T-helper 2 cell (primary cell): ENCODE measurements at regions not wholly inside any gene's neighbourhood (a gene's known extent, or its start where the extent isn't known, plus 50 kb on each side); places are given as distances from the start of the nearest gene placed in this dataset.

Source experiments
- DNase-seq, 5 experiments: peaks; one replicate each; pipeline versions ENCODE4 v3.0.0 to v3.0.0-alpha.2; 2012 to 2022

DNA sequence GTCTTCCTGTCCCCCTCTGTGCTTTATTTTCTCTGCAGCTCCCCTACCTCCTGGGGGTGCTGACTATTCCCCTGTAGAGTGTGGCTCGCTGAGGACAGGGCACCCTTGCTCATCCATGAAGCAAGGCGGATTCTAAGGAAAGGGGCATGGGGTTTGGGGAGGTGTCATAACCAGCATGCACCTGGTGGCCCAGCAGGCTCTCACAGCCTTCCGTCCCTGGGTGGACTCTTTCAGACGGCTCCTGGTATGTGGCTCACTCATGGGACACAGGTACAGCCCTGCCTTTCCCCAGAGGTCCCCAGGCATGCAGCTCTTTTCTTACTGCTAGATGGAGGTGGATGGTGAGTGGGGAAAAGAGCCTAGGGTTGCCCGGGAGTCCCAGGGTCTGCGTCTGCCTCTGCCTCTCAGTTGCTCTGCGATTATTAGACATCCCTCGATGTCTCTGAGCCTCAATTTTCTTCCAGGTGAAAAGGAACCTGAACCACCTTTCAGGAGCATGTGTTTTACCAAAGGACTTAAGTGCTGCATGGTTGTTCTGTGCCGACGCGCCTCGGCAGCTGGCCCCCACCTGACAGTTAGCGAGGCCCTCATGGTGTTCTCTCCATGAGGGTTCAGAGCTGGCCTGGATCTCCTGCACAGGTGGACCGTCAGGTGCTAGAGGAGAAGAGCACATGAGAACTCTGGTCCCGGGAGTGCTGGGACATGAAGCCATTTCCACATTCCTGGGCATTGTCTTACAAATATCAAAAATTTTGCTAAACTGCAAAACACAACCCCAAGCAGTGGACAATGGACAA is 172.5 kb upstream of the SHH start:
- no peak for DNase-seq

DNA sequence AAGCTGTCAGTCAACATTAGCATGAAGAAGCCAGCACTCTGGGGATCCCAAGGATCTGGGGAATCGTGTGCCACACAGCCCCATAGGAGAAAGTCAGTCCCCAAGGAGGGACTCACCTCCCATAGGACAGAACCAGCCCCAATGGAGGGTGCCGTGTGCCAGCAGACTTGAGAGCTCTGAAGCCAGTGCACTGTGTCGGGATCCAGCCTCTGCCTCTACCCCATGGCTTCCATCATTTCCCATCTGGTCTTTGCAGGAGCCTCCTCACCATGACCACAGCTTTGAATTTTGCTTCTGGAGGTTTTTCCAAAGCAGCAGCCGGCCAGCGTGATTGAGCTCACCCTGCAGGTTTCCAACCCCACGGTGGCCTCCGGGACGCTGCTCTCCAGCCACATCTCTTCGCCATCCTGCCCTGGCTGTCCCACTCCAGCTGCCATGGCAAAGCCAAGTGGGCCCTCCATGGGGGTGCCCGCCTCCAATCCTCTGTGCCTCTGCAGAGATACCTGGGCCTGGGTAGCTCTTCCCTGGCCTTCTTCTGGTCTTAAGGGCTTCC is 171.8 kb upstream of the SHH start:
- DNase-seq: no peak

DNA sequence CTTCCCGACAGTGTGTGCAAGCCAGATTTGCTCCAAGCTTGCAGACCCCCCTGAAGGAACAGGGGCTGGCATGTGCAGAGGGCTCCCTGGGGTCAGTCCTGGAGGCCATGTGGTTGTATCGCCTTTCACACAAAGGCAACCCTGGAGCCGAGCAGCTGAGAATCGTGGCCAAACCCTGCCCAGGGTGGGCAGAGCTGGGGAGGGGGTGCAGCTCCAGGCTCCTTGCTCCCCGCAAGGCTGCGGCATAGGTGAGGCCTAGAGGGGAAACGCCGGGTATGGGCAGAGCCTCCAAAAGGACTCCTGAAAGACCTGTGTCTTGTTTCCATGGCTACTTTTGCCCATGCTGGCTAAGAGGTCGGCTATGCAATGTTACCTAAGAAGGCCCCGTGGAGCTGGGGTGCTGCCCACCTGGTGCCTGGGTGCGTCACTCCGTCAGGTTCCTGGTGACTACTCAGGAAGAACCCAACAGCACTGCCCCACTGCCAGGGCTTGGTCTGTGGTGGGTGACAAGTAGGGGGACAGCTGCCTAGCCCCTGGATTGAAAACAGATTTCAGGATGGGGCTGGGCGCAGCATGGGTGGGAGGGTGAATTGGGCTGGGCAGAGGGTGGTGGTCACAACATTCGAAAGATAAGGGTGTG is 171.0 kb upstream of the SHH start:
- DNase-seq: no peak

DNA sequence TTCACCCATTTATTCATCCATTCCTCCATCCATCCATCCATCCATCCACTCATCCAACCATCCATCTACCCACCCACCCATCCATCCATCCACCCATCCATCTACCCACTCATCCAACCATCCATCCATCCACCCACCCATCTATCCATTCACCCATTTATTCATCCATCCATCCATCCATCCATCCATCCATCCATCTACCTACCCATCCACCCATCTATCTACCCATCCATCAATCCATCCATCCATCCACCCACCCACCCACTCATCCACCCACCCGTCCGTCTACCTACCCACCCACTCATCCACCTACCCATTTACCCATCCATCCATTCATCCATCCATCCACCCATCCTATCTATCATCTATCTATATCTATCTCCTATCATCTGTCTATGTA is 169.4 kb upstream of the SHH start:
- no peak for DNase-seq

DNA sequence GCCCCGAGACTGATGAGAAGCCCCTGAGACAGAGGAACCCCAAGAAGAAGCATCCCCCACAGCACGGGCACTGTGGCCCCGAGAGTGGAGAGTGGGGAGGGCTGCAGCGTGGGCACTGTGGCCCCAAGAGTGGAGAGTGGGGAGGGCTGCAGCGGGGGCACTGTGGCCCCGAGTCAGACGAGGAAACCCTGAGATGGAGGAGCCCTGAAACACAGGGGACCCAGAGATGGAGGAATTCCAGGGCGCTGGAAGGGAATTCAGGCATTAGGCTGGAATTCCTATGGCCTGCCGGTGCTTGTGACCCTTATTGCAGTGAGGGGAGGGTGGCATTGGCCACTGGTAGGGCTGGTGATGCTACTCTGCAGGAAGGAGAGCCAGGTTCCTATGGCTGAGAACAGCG is 168.6 kb upstream of the SHH start:
- DNase-seq: no peak

DNA sequence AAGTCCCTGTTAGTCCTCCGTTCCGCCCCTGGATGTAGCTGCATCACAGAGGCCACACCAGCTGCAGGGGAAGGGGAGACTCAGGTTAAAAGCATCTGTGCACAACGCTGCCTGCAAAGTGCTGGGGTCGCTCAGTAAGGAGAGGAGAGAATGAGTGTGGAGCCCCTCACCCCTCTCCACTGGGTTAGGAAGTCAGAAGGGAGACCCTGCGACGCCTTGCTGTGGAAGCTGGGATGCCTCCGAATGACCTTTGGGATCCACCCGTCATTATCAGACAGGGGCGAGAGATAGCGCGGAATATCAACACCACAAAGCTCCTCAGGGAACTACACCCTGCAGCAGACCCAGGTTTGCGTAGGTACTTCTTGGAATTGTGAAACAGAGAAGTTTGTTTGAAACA is 167.7 kb upstream of the SHH start:
- no peak for DNase-seq

DNA sequence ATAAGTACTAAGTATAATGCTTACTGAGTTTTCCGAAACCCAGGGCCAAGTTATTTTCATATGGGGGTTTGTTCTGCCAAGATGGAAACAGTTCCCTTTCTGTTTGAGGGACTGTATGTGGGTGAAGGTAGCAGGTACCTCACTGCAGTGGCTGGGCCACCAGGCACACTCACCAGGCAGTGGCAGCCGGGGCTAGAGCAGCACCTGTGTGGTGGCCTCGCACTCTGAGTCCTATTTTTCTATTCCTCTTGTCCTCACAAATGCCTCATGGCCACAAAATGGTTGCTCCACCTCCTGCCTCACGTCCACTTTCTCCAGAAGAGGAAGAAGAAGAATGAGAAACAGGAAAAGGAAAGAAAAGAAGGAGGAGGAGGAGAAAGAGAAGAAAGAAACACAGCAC is 167.3 kb upstream of the SHH start:
- no peak for DNase-seq

DNA sequence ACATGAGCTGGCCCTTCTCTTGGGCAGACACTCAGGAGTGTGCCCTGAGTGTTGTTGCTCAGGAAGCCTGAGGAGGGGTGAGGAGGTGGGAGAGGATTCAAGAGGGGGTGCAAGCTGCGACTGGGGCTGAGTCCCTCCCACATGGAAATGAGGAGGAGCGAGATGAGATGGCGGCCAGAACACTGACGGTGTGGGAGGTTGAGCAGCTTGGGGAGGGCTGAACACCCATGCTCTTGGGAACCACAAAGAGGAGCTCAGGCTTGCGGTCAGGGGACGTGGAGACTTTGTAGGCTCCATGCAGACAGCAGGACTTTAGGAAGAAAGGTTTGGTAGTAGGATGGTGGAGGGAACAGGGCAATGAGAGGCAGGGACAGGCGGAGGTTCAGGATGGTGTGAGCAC is 163.2 kb upstream of the SHH start:
- no peak for DNase-seq

DNA sequence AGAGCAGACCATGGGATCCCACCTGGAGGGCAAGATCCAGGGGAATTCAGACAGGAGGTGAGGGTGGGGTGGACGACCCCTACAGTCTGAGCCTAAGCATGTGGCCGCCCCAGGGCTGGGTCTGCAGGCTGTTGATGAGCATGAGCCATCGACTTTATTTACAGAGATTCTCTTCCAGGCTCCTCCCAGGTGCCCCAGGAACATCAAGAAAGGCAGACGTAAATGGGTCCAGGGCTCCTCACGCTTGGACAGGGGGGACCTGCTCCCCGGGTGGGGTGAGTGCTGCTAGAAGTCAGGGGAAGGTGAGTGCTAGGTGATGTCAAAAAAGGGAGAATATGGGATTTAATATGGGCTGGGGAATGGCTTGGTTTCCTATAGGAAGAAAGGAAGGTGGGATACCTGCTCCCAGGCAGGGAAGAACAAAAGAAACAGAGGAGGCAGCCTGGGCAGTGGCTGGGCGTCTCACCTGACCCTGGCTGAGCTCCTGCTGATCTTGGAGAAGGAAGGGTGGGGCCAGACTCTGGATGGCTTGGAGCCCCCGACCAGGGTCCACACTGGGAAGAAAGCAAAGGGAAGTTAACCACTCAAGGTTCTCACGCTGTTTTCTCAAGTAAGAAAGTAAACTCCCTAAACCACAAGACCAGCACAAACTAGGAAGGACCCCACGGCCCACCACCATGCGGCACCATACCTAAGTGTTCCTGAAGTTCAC is 162.1 kb upstream of the SHH start:
- no peak for DNase-seq

DNA sequence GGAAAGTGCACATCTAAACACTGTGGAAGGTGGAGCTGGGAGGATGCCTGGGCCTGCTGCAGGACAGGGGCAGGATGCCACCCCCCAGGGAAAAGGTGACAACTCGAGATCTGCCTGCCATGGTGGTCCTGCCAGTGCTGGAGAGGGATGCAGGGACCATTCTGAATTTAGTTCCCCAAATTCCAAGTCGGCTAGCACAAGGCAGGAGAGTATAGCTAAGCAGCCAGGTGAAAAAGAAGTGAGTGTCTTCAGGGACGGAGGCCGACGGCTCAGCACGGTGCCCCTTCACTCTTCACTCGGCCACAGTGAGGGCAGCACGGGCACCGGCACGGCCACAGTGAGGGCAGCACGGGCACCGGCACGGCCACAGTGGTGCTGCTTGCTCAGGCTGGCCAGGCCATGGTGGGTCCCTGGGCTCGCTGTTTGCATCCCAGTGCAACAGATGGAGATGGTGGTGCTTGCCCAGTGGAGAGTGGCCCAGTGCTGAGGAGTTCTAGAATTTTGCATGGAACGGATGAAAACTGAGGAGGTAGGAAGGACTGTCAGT is 161.3 kb upstream of the SHH start:
- DNase-seq: no peak

DNA sequence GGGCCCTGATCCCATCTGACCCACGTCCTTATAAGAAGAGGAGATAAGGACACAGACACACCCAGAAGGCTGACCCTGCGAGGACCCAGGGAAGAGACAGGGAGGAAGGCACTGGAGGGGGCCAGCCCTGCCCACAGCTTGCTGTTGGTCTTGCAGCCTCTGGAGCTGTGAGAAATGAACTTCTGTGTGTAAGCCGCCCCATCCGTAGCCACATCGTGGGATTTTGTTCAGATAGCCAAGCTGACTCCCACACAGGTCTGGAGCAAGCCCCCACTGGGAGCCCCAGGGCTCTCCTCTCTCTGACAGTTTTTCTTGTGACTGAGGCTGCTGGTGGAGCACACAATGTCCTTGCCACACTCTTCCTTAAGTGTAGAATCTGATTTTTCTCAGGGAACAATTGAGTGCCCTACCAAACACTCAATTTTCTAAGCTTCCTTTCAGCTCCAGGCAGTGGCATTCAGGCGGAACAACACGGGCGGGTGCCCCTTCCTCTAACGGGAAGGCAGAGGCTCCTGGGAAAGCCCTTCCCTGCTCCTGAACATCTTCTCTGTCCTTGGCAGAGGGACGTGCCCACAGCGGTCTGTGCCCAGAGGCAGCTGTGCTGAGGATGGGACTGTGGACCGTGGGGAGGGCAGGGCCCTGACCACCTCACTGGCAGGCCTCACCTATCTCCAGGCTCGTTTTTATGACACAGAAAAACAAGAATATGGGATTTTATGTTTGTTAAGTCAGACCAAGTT is 160.6 kb upstream of the SHH start:
- no peak for DNase-seq

DNA sequence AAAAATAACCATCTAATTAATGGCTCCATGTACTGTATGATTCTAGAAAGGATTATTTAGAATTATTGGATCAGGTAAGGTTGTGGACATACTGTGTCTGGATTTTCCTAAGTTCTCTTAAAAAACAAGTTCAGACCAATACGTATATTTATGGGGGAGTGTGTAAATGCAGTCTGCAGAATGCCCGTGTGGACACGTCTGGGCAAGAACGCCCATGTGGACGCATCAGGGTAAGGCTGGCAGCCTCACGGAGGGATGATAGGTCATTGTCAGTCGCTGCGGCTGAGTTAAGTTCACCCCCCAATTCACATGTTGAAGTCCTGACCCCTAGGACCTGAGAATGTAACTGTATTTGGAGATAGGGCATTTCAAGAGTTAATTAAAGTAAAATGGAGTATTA is 160.0 kb upstream of the SHH start:
- no peak for DNase-seq

DNA sequence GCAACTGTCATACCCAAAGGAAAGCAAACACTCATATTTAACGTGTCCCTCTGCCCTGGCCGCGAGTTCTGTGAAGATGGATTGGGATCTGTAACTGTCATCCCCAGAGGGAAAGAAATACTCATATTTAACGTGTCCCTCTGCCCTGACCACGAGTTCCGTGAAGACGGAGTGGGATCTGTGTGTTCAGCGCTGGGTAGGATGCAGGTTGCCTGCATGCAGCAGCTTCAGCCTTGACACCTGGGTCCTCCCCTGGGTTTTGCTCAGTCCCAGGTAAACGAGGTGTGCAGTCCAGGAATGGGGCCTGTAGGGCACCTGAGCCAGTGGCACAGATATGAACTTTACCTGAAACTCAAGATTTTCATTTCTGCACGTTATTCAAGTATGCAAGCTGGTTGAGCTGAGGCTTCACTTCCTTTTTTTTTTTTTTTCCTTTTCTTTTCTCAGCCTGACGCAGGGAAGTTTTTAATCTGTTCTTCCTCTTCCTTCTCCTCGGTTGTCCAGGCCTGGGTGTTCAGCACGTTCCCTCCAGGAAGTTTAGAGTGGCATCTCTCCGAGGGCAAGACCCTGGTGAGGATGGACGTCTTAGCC is 159.0 kb upstream of the SHH start:
- DNase-seq: no peak

DNA sequence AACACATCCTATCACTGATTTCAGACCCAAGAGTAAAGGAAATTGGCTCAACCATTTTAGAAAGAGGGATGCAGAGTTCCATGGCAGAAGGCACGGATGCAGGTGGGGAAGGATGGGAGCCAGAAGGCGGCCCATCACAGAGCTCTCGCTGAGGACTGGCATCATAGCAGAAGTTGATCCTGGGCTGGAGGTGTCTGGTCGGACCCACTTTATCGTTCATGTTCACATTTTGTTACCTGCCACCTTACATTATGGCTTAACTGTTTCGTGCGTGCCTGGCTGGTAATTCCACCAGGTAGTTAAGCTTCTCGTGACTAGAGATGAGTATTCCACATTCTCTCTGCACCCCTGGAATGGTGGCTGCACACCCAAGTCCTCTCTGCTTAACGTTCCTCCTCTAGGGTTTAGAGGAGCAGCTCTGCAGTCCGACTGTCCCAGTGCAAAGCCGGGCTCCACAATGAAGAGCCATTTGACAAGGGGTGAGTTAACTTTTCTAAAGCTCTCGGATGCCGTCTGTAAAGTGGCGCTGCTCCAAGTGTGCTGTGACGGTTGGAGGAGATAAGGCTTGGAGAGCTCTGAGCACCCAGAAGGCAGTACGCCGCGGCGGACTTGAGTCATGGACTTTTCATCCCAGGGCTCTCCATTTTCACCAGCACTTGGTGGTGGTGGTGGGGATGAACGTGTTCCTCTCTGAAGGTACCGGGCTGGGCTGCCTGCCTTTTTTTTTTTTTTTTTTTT is 157.1 kb upstream of the SHH start:
- no peak for DNase-seq

DNA sequence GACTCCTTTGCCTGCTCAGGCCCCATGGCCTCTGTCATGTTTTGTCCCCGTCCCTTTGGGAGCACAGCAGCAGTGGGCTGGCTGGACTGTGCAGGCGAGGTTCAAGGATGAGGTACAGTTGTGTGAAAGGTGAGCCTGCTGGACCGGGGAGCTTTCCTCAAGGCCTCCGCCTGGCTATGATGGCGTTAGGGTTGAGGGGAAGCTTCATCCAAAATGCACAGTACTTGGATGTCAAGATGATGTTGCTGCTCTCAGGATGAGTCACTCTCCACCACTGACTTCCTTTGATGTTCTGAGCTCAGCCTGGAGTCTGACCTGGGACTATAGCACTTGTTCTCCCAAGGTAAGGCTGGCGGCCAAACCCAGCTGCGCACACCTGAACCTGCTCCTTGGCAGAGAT is 152.7 kb upstream of the SHH start:
- peak in 1 of 5 experiments; percentile 70 for DNase-seq

DNA sequence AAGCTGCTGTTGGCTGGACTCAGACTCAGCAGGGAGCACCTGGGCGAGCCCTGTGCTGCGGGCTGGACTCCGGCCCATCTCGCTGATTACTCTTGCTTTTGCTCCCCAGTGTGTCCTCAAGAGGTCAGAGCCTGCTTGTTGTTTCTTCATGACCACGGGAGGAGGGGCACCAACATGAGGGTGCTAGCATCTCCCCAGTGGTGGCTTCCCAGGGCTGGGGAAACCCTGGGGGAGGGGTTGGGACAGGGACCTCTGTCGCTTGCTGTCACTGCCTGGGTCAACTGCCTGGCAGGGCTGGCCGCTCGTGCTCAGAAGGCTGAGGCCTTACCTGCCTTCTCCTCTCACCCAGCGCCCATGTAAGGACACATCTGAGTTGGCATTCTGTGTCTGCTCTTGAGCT is 152.3 kb upstream of the SHH start:
- no peak for DNase-seq

DNA sequence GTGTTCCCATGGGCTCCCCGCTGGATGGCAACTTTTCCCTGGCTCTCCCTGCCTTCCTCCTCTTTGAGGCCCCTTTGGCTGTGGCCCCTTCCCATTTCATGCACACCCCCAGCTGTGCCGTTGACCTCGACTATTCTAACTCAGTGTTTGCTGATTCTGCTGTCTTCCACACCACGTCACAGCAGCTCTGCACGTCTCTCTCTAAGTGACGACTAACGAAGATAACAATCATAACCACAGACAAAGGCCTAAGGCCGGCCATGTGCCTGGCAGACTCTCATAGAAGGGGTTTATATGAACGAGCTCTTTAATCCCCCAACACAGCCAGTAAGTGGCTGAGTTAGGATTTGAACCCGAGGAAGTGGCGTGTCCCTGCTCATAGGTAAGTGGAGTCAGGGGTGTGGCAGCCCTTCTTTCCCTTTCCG is 151.5 kb upstream of the SHH start:
- DNase-seq: peak in 1 of 5 experiments; percentile 46

DNA sequence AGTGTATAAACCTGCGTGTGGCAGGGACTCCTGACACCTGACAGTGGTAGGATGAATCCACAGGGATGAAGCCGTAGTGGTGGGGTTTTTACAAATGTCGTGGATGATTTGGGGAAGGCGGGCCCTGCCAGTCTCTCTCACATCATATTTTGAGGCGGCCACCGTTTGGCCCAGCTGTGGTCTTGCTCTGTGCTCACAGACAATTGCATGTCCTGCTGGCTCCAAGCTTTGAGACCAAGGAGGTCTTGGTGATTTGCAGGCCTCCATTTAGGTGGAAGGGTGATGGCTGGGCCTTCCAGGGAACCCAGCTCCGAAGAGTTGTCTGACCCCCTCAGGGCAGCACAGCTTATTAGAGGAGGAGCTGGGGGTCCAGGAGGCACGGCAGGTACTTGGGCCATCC is 151.1 kb upstream of the SHH start:
- no peak for DNase-seq

DNA sequence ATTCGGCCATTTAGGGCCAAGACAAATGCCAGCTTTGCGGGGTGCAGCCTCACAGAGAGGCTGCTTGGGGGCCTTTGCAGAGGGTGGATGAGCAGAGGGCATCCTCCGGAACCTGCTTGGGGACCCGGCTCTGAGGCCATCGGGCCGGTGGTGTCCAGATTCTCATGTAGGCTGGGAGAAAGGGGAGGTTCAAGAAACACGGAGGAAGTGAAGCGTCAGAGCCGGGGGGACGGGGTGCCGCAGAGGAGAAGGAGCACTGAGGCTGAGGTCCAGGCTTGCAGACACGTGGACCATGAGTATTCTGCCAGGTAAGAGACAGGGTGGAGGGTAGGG is 150.7 kb upstream of the SHH start:
- DNase-seq: no peak

DNA sequence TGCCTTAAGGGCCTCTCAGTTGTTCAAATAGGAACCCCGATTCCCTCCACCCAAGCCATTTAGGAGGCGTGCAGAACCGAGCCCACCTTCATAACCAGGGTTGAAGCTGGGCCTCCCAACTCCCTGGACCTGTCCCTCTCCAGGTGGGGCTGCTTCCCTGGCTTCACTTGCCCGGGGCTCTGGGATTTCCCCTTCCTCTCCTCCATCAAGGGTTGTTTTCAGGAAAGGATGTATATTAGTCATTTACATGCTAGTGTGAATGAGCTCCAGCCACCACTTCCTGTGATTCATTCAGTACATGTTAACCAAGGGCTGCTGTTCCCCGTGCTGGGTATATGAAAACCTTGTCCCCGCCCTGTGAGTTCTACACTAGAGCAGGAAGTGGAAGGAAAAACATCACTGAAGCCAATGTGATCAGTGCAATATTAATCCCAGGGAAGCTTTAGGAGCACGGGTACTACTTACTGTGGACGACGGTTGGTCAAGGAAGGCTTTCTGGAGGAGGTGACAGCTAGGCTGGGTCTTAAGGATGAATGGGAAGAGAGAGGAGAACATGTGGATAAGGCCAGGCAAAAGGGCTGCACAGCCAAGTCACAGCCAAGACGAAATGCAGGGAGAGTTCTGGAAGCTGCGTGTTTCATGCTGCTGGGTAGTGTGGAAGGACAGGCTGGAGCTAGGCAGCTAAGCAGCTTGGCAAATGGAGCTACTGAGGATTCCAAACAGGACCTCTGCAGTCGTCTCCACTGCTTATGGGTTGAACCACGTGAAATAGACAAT is 150.1 kb upstream of the SHH start:
- peak in 1 of 5 experiments; percentile 89 for DNase-seq
